ENCODE measurements at regions not wholly inside any gene's neighbourhood (a gene's known extent, or its start where the extent isn't known, plus 50 kb on each side); places are given as distances from the start of the nearest gene placed in this dataset.

DNA sequence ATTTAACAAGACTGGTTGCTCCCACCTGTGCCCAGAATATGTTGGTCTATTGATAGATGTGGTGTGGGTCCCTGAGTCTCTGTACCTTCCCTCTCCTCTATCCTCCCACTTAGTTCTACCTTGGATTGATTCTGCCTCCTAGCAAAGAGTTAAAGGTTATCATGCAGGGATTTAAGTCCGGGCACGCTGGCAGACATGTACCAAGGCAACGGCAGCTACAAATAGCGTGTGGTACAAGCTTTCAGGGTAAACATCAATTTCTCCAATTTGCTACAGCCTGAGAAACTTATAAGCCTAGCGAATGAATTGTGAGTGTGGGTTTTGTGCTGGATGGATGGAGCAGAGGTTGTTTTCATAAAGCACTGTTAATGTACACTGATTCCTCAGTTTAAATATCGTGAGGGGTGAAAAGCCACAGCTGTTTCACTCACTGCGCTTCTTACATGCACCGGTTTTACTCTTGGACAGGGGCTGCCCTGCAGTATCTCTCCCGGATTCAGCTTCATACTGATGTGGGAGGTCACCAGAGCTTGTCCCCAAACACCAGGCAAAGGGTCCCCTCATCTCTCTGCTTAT, 289.8 kb downstream of the ICOS start:
- TF ChIP-seq, protein P1, sequence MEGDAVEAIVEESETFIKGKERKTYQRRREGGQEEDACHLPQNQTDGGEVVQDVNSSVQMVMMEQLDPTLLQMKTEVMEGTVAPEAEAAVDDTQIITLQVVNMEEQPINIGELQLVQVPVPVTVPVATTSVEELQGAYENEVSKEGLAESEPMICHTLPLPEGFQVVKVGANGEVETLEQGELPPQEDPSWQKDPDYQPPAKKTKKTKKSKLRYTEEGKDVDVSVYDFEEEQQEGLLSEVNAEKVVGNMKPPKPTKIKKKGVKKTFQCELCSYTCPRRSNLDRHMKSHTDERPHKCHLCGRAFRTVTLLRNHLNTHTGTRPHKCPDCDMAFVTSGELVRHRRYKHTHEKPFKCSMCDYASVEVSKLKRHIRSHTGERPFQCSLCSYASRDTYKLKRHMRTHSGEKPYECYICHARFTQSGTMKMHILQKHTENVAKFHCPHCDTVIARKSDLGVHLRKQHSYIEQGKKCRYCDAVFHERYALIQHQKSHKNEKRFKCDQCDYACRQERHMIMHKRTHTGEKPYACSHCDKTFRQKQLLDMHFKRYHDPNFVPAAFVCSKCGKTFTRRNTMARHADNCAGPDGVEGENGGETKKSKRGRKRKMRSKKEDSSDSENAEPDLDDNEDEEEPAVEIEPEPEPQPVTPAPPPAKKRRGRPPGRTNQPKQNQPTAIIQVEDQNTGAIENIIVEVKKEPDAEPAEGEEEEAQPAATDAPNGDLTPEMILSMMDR (IDR thresholded peaks at IDR 0.05; ENCODE audit: low read length, missing control alignments): no peak
- no peak for DNase-seq (ENCODE audit: low read depth)
- H3K4me3 ChIP-seq (replicated peaks; ENCODE audit: low read depth, low read length): no peak overlapping the region

GRCh38 chr2:204228169-204228886, 291.8 kb downstream of the ICOS start:
- TF ChIP-seq, protein P1 (IDR thresholded peaks at IDR 0.05; ENCODE audit: low read length, missing control alignments): no peak
- H3K4me3 ChIP-seq (replicated peaks; ENCODE audit: low read depth, low read length): no peak overlapping the region
- no peak for DNase-seq (ENCODE audit: low read depth)

DNA sequence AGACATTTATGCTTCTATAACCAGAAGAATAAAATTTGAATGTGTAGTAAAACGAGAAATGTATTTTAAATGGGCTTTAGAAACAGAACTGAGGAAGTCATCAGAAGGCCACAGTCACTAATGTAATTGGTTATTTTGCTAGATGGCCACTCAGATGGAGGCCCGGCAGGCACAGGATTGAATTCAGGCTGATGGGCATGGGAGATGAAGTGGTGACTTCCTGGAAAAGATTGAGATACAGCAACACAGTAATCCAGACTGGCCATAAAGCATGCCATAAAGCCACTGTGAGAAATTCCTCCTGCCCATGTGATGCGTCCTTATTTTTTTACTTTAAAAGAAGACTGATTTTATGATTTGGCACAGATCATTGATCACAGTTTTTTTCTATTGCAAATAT, 297.7 kb downstream of the ICOS start:
- TF ChIP-seq, protein P1 (IDR thresholded peaks at IDR 0.05; ENCODE audit: low read length, missing control alignments): no peak
- DNase-seq (ENCODE audit: low read depth): no peak
- H3K4me3 ChIP-seq (replicated peaks; ENCODE audit: low read depth, low read length): no peak overlapping the region

GRCh38 chr2:204234879-204235278, 298.3 kb downstream of the ICOS start:
- peak; percentile 27 for DNase-seq (ENCODE audit: low read depth)
- no peak overlapping the region for H3K4me3 ChIP-seq (replicated peaks; ENCODE audit: low read depth, low read length)
- TF ChIP-seq, protein P1 (IDR thresholded peaks at IDR 0.05; ENCODE audit: low read length, missing control alignments): no peak

DNA sequence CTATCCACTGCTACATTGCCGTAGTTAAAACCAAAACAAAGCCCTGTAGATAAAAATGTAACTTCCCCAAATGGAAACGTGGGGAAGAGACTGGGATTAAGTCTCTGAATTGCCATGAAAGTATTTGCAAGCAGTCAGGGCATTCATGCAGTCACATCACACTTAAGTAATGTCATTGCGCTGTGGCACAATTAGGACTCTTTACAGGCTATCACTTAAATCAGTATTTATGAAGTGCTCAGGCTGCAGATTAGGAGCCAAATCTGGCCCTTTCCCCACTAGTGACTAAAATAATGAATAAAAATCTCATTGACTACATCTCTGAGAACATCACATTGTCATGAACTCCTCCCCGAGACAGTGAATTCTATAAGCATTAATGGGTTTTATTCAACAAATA, 300.9 kb downstream of the ICOS start:
- TF ChIP-seq, protein P1 (IDR thresholded peaks at IDR 0.05; ENCODE audit: low read length, missing control alignments): no peak
- H3K4me3 ChIP-seq (replicated peaks; ENCODE audit: low read depth, low read length): no peak overlapping the region
- no peak for DNase-seq (ENCODE audit: low read depth)

DNA sequence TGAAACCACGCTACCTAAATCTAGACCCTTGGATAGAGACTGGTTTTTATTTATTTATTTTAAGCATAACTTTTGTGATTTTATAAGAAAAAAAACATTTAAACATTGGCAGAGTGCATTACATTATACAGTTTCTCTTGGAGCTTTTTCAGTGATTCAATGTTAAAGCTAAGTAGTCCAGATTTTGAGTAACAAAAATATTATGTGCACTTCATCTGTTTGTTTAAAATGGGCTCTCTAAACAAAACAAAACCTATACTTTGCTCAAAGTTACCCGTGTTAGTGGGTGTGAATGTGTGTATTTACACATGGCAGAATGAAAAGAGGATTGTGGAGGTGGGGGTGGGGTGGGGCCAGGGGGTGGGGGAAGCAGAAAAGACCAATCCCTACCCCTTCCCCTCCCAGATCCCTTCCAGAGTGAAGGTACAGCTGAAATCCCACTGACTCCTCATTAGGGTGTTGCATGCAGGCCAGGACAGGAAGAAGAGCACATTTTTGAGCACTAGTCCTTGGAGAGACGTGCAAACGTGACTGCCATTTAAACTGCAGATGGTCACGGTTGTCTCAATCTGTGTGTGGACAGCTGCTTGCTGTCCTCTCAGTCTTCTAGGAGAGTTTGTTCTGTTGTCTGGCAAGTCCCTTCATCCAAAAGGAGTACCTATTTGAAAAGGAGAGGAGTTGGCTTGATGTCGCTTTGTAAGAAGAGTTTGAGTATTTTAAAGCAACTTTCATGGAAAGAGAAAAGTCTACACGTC, 303.0 kb downstream of the ICOS start:
- DNase-seq (ENCODE audit: low read depth): no peak
- TF ChIP-seq, protein P1 (IDR thresholded peaks at IDR 0.05; ENCODE audit: low read length, missing control alignments): no peak
- no peak overlapping the region for H3K4me3 ChIP-seq (replicated peaks; ENCODE audit: low read depth, low read length)
